Panc1 (cell line): ENCODE measurements at regions not wholly inside any gene's neighbourhood (a gene's known extent, or its start where the extent isn't known, plus 50 kb on each side); places are given as distances from the start of the nearest gene placed in this dataset.

Source experiments
- ATAC-seq: fragments of 200-7000 bp; cut with Tn5 transposase; 2 replicates; pipeline ENCODE4 v1.9.1; 2020; ENCODE audit warnings: mild to moderate bottlenecking, moderate library complexity
- BruUV-seq: library from RNA; stranded (reverse); fragments of 400-500 nt; replicated peaks from 2 replicates; lab custom pipeline; 2021; lab: Mats Ljungman, UMichigan
- CTCF ChIA-PET: fragments of 300-600 bp; sonication (Branson Sonifier 250); formaldehyde crosslinking; loops from one replicate; lab custom pipeline; 2022; ENCODE audit warnings: antibody characterized with exemption; lab: Charles Lee
- POLR2A ChIA-PET: fragments of 300-600 bp; sonication (Branson Sonifier 250); formaldehyde crosslinking; loops from one replicate; lab custom pipeline; 2022; ENCODE audit warnings: antibody characterized with exemption; lab: Charles Lee
- DNase-seq: peaks from one replicate; pipeline ENCODE4 v3.0.0-alpha.2; 2010; ENCODE audit warnings: low read depth, low spot score
- H3K27ac ChIP-seq: 2 replicates; pipeline ENCODE4 v1.5.1; 2011; ENCODE audit warnings: mild to moderate bottlenecking, low read length, inconsistent platforms
- H3K27me3 ChIP-seq: fragments of 200-500 bp; sonication (Bioruptor generic); 2 replicates; pipeline ENCODE4 v1.6.0; 2014; ENCODE audit warnings: low read length, inconsistent platforms; ENCODE audit not compliant: control insufficient read depth, insufficient read depth
- H3K36me3 ChIP-seq: fragments of 200-500 bp; sonication (Bioruptor generic); 2 replicates; pipeline ENCODE4 v1.5.1; 2014; ENCODE audit warnings: inconsistent platforms, mild to moderate bottlenecking, low read length, moderate library complexity; ENCODE audit not compliant: control insufficient read depth, insufficient read depth
- H3K4me1 ChIP-seq: 2 replicates; pipeline ENCODE4 v1.5.1; 2011; ENCODE audit warnings: inconsistent platforms, mild to moderate bottlenecking, low read length, moderate library complexity; ENCODE audit not compliant: control insufficient read depth, insufficient read depth
- H3K4me3 ChIP-seq, 2 experiments: 2 replicates each; pipeline ENCODE4 v1.5.1; 2011 to 2012; ENCODE audit warnings: low read depth in 2 of 2, low read length in 2 of 2, mild to moderate bottlenecking in 2 of 2, inconsistent platforms in 1 of 2, moderate library complexity in 1 of 2
- H3K9me3 ChIP-seq: fragments of 200-500 bp; sonication (Bioruptor generic); 2 replicates; pipeline ENCODE4 v1.5.1; 2014; ENCODE audit warnings: low read depth, mild to moderate bottlenecking, inconsistent platforms, low read length, moderate library complexity; ENCODE audit not compliant: control insufficient read depth, insufficient read depth
- POLR2AphosphoS5 ChIP-seq: IDR thresholded peaks from 2 replicates; pipeline ENCODE4 v1.6.1; 2012; ENCODE audit warnings: mild to moderate bottlenecking, low read depth, low read length, moderate library complexity
- SIN3A ChIP-seq: IDR thresholded peaks from 2 replicates; pipeline ENCODE4 v1.6.1; 2012; ENCODE audit warnings: low read depth, mild to moderate bottlenecking, low read length, moderate library complexity, borderline replicate concordance; ENCODE audit not compliant: insufficient read depth
- TCF7L2 ChIP-seq: IDR thresholded peaks from 2 replicates; pipeline ENCODE4 v1.6.1; 2011; ENCODE audit warnings: mild to moderate bottlenecking, low read depth, low read length, inconsistent platforms
- in situ Hi-C: cut with HindIII; loops from 2 replicates; pipeline ENCODE4 v1.10.0; 2016; ENCODE audit warnings: low sequenced_read_pairs, low pct_unique_long_range_greater_than_20kb
- intact Hi-C: fragments of 100-400 bp; cut with micrococcal nuclease; formaldehyde crosslinking; loops from one replicate; pipeline ENCODE4 v1.10.0; 2022; ENCODE audit not compliant: unreplicated experiment
- TF ChIP-seq, protein P1 (sequence below), 2 experiments: IDR thresholded peaks; 2 replicates each; pipeline ENCODE4 v1.6.1; 2011 to 2012; ENCODE audit warnings: low read depth in 2 of 2, control low read depth in 1 of 2, low read length in 1 of 2, mild to moderate bottlenecking in 1 of 2, moderate library complexity in 1 of 2; ENCODE audit not compliant: insufficient read depth in 1 of 2
- TF ChIP-seq, protein P2 (sequence below): fragments of 450-650 bp; IDR thresholded peaks from 2 replicates; pipeline ENCODE4 v1.5.1; 2017; ENCODE audit warnings: mild to moderate bottlenecking

DNA sequence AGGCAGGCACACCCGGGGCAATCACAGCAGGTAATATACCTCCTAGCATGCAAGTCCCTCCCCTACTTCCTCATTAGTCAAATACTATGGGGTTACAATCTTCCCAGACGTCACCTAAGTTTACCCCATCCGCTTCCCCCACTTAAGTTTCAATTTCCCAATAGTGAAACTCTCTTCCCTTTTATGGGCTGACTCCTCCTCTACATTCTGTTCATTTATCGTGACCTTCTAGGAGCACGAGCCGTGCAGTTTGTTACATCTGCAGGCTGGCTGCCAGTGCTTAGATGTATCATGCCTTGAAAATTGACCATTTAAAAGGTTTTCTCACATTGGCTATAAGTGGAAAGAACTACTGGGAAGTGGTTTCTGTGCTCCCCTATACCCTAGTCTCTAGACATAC, 1357.8 kb upstream of the CRIM1 start:
- Histone ChIP-seq H3K4me1 (no peaks in the 10 kb centered on the region), H3K36me3 (no peaks in the 10 kb centered on the region), H3K9me3 (no peaks in the 10 kb centered on the region), H3K27ac (no peak overlapping the region), H3K27me3 (no peaks in the 10 kb centered on the region), H3K4me3 (no peak overlapping the region)
- no peak for TF ChIP-seq POLR2AphosphoS5
- TF ChIP-seq SIN3A: no peak
- TF ChIP-seq, protein P1, sequence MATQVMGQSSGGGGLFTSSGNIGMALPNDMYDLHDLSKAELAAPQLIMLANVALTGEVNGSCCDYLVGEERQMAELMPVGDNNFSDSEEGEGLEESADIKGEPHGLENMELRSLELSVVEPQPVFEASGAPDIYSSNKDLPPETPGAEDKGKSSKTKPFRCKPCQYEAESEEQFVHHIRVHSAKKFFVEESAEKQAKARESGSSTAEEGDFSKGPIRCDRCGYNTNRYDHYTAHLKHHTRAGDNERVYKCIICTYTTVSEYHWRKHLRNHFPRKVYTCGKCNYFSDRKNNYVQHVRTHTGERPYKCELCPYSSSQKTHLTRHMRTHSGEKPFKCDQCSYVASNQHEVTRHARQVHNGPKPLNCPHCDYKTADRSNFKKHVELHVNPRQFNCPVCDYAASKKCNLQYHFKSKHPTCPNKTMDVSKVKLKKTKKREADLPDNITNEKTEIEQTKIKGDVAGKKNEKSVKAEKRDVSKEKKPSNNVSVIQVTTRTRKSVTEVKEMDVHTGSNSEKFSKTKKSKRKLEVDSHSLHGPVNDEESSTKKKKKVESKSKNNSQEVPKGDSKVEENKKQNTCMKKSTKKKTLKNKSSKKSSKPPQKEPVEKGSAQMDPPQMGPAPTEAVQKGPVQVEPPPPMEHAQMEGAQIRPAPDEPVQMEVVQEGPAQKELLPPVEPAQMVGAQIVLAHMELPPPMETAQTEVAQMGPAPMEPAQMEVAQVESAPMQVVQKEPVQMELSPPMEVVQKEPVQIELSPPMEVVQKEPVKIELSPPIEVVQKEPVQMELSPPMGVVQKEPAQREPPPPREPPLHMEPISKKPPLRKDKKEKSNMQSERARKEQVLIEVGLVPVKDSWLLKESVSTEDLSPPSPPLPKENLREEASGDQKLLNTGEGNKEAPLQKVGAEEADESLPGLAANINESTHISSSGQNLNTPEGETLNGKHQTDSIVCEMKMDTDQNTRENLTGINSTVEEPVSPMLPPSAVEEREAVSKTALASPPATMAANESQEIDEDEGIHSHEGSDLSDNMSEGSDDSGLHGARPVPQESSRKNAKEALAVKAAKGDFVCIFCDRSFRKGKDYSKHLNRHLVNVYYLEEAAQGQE (IDR thresholded peaks at IDR 0.05; ENCODE audit: insufficient read depth in 1 of 2, low read depth in 2 of 2, low read length in 1 of 2): no peak
- no peak for TF ChIP-seq TCF7L2
- TF ChIP-seq, protein P2, sequence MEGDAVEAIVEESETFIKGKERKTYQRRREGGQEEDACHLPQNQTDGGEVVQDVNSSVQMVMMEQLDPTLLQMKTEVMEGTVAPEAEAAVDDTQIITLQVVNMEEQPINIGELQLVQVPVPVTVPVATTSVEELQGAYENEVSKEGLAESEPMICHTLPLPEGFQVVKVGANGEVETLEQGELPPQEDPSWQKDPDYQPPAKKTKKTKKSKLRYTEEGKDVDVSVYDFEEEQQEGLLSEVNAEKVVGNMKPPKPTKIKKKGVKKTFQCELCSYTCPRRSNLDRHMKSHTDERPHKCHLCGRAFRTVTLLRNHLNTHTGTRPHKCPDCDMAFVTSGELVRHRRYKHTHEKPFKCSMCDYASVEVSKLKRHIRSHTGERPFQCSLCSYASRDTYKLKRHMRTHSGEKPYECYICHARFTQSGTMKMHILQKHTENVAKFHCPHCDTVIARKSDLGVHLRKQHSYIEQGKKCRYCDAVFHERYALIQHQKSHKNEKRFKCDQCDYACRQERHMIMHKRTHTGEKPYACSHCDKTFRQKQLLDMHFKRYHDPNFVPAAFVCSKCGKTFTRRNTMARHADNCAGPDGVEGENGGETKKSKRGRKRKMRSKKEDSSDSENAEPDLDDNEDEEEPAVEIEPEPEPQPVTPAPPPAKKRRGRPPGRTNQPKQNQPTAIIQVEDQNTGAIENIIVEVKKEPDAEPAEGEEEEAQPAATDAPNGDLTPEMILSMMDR: no peak
- ChIA-PET POLR2A (no interaction called here), CTCF (no interaction called here)
- BruUV-seq: no TSS peak
- in situ Hi-C loops (no loop called here), intact Hi-C loops (no loop called here)
- DNase-seq: no peak
- ATAC-seq: no peak

DNA sequence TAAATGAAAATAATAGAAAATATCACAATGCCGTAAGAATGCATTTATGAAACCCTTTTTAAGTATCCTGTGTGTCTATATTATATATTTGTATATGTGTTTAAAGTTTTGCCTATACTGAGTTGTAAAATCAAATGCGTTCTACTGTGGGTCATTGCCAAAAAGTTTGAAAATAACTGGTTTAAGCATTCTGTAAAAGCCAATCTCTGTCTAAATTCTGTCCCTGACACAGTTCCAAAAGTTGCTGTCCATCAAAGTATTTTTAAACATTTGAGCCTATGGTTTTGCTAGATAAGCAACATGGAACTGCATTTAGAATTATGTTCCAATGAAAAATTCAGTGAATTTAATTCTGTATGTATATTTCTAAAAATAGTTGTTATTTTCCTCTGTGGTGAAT, 1360.4 kb upstream of the CRIM1 start:
- Histone ChIP-seq H3K9me3 (no peaks in the 10 kb centered on the region), H3K4me1 (no peaks in the 10 kb centered on the region), H3K36me3 (no peaks in the 10 kb centered on the region), H3K27me3 (no peaks in the 10 kb centered on the region), H3K4me3 (no peak overlapping the region), H3K27ac (no peak overlapping the region)
- in situ Hi-C loops: no loop called here
- BruUV-seq: no TSS peak
- no peak for TF ChIP-seq TCF7L2
- no peak for TF ChIP-seq SIN3A
- no peak for TF ChIP-seq POLR2AphosphoS5
- TF ChIP-seq, protein P1 (IDR thresholded peaks at IDR 0.05; ENCODE audit: insufficient read depth in 1 of 2, low read depth in 2 of 2, low read length in 1 of 2): no peak
- TF ChIP-seq, protein P2: no peak
- ATAC-seq (no peak), DNase-seq (no peak)
- CTCF ChIA-PET: no interaction called here
- intact Hi-C loops: no loop called here
- POLR2A ChIA-PET: no interaction called here
